GM12874 (cell line): ENCODE measurements at regions not wholly inside any gene's neighbourhood (a gene's known extent, or its start where the extent isn't known, plus 50 kb on each side); places are given as distances from the start of the nearest gene placed in this dataset.

Source experiments
- CTCF ChIP-seq: IDR thresholded peaks from 2 replicates; pipeline ENCODE4 v1.5.1; 2011; ENCODE audit warnings: low read depth, mild to moderate bottlenecking, control low read depth, low read length, moderate library complexity; ENCODE audit not compliant: insufficient read depth

- no peak for TF ChIP-seq CTCF
These were observed 665.5 kb downstream of the TLL1 start for GRCh38 chr4:166538491-166539005.

- TF ChIP-seq CTCF = no peak
These were observed 673.0 kb downstream of the TLL1 start for GRCh38 chr4:166546009-166546408.

- TF ChIP-seq CTCF = no peak
These were observed 656.7 kb downstream of the SPOCK3 start for GRCh38 chr4:166577639-166578038.

- TF ChIP-seq CTCF = no peak
These were observed 648.8 kb downstream of the SPOCK3 start for GRCh38 chr4:166585491-166585890.

- peak; percentile 54 for TF ChIP-seq CTCF
These were observed 639.9 kb downstream of the SPOCK3 start for GRCh38 chr4:166594326-166594946.

GRCh38 chr4:166600264-166600663, 634.0 kb downstream of the SPOCK3 start:
- no peak for TF ChIP-seq CTCF

- TF ChIP-seq CTCF = no peak
These were observed 632.2 kb downstream of the SPOCK3 start for GRCh38 chr4:166602068-166602467.
